GM12891 (cell line): ENCODE measurements at regions not wholly inside any gene's neighbourhood (a gene's known extent, or its start where the extent isn't known, plus 50 kb on each side); places are given as distances from the start of the nearest gene placed in this dataset.
"Not testable (repeated sequence)": the region's sequence is repeated elsewhere in the genome, so short reads cannot be mapped to it uniquely, and the experiment has no call there.

ENCODE experiments used
- PAX5 ChIP-seq: IDR thresholded peaks from 2 replicates; pipeline ENCODE4 v1.6.1; 2011; ENCODE audit warnings: low read length, moderate library complexity, mild to moderate bottlenecking; ENCODE audit not compliant: insufficient read depth, severe bottlenecking
- POLR2A ChIP-seq: IDR thresholded peaks from 2 replicates; pipeline ENCODE4 v1.6.1; 2011; ENCODE audit warnings: low read depth, low read length, control low read depth
- POLR2AphosphoS5 ChIP-seq: IDR thresholded peaks from 2 replicates; pipeline ENCODE4 v1.6.1; 2011; ENCODE audit warnings: low read depth, low read length, control low read depth
- POU2F2 ChIP-seq: IDR thresholded peaks from 2 replicates; pipeline ENCODE4 v1.6.1; 2011; ENCODE audit warnings: low read depth, mild to moderate bottlenecking, control low read depth, low read length, moderate library complexity
- SPI1 ChIP-seq: IDR thresholded peaks from 2 replicates; pipeline ENCODE4 v1.6.1; 2011; ENCODE audit warnings: low read depth, low read length, control low read depth
- TAF1 ChIP-seq: IDR thresholded peaks from 2 replicates; pipeline ENCODE4 v1.6.1; 2011; ENCODE audit warnings: low read depth, low read length, control low read depth

- TF ChIP-seq POLR2A, TAF1, POLR2AphosphoS5, SPI1, POU2F2, PAX5: not testable (repeated sequence)
Observed at GRCh38 chr4:14358544-14359160, 643.6 kb upstream of the CPEB2 start.
